T-helper 17 cell (primary cell): ENCODE measurements at regions not wholly inside any gene's neighbourhood (a gene's known extent, or its start where the extent isn't known, plus 50 kb on each side); places are given as distances from the start of the nearest gene placed in this dataset.

Source experiments
- ATAC-seq: fragments of 150-1000 bp; cut with Tn5 transposase; 2 replicates; pipeline ENCODE4 v1.10.0; 2021; ENCODE audit warnings: mild to moderate bottlenecking, moderate library complexity
- DNase-seq, 3 donors: peaks; one replicate each; pipeline versions ENCODE4 v3.0.0 to v3.0.0-alpha.2; 2020 to 2021
- H3K9me3 ChIP-seq: one replicate; pipeline ENCODE4 v1.7.0; 2013; ENCODE audit warnings: low read length, mild to moderate bottlenecking; ENCODE audit not compliant: control insufficient read depth, poor library complexity, severe bottlenecking
- H3K27ac Mint-ChIP-seq: one replicate; pipeline ENCODE4 v1.8.0; 2022; ENCODE audit warnings: mild to moderate bottlenecking, moderate library complexity, mixed read lengths
- H3K27me3 Mint-ChIP-seq: one replicate; pipeline ENCODE4 v1.8.0; 2022; ENCODE audit warnings: mixed read lengths
- H3K36me3 Mint-ChIP-seq: one replicate; pipeline ENCODE4 v1.8.0; 2022; ENCODE audit warnings: low read depth, mixed read lengths
- H3K4me1 Mint-ChIP-seq: one replicate; pipeline ENCODE4 v1.8.0; 2022; ENCODE audit warnings: mild to moderate bottlenecking, mixed read lengths
- H3K4me3 Mint-ChIP-seq: one replicate; pipeline ENCODE4 v1.8.0; 2022; ENCODE audit warnings: mild to moderate bottlenecking, moderate library complexity, mixed read lengths

DNA sequence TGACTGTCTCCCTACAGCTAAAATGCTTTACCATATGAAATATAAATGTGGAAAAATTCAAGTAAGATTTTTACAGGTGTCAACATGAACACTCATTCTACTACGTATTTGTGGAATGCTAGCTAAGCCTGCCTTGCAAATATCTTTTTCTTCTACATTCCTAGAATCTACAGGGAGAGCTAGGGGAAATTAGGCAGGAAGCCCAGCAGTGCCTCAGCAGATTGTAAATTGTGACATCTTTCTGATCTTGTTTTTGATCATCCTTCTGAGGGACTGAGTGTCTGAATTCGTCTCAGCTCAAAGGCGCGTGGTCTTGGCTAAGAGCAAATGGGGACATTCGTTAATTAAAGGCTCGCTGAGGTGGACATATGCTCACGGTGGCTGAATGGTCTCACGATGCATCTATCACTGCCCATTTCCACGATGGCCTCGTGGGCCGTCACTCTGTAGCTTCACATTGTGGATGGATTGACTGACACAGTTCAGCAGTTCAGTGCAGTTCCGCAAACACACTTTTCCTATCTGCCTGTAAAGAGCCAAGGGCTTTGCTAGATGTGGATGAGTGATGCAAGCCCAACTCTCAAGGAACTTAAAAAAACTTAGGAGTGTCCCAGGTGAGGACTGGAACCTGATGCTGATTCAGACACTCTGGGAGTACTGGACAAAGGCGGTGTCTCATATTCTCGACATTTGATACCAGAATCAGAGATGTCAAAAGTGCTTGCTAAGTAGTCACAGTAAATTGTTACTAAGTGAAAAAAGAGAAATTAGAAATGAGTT is 562.5 kb downstream of the EFNB2 start:
- no peaks in the 10 kb centered on the region for H3K9me3 ChIP-seq
- ATAC-seq (no peak), DNase-seq (no peak)
- H3K27me3 Mint-ChIP-seq, result peaks cover 13% of the 10 kb centered on the region
- no peaks in the 10 kb centered on the region for H3K36me3 Mint-ChIP-seq
- H3K27ac Mint-ChIP-seq, result no peak overlapping the region
- no peak overlapping the region for H3K4me3 Mint-ChIP-seq
- H3K4me1 Mint-ChIP-seq, result peaks cover 3% of the 10 kb centered on the region

- Mint-ChIP-seq H3K4me1 (peaks cover 3% of the 10 kb centered on the region), H3K27me3 (peaks cover 13% of the 10 kb centered on the region), H3K36me3 (no peaks in the 10 kb centered on the region), H3K4me3 (no peak overlapping the region), H3K27ac (no peak overlapping the region)
- ATAC-seq, result no peak
- DNase-seq, result no peak
- no peaks in the 10 kb centered on the region for H3K9me3 ChIP-seq
These were observed 563.1 kb downstream of the EFNB2 start for GRCh38 chr13:105972306-105972721.

GRCh38 chr13:105971738-105972137 is 563.7 kb downstream of the EFNB2 start:
- peaks cover 13% of the 10 kb centered on the region for H3K27me3 Mint-ChIP-seq
- no peak overlapping the region for H3K27ac Mint-ChIP-seq
- no peak for DNase-seq
- ATAC-seq, result no peak
- H3K4me1 Mint-ChIP-seq, result peaks cover 3% of the 10 kb centered on the region
- no peaks in the 10 kb centered on the region for H3K9me3 ChIP-seq
- H3K36me3 Mint-ChIP-seq, result no peaks in the 10 kb centered on the region
- H3K4me3 Mint-ChIP-seq, result no peak overlapping the region

GRCh38 chr13:105971312-105971711 is 564.1 kb downstream of the EFNB2 start:
- no peaks in the 10 kb centered on the region for H3K9me3 ChIP-seq
- H3K4me1 Mint-ChIP-seq, result peaks cover 3% of the 10 kb centered on the region
- no peak for DNase-seq
- H3K36me3 Mint-ChIP-seq, result no peaks in the 10 kb centered on the region
- H3K4me3 Mint-ChIP-seq, result no peak overlapping the region
- no peak overlapping the region for H3K27ac Mint-ChIP-seq
- no peak for ATAC-seq
- peaks cover 13% of the 10 kb centered on the region for H3K27me3 Mint-ChIP-seq

DNA sequence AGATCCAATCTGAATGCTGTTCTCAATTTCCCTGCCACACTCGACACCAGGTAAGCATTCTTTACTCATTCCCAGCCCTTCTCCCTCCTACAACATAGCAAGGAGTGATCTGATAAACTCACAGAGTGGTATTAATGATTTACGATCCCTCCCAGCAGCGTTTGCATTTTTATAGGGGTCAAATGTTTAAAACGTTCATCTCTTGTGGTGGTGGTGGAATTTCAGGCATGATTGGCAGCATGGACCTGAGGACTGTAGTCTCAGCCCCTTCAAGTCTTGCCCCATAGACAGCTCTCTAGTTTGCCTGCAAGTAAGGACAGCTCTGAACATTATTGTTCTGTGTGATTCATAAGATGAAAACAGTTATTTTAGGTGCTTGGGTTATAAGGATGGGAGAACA is 565.7 kb downstream of the EFNB2 start:
- H3K9me3 ChIP-seq, result no peaks in the 10 kb centered on the region

DNA sequence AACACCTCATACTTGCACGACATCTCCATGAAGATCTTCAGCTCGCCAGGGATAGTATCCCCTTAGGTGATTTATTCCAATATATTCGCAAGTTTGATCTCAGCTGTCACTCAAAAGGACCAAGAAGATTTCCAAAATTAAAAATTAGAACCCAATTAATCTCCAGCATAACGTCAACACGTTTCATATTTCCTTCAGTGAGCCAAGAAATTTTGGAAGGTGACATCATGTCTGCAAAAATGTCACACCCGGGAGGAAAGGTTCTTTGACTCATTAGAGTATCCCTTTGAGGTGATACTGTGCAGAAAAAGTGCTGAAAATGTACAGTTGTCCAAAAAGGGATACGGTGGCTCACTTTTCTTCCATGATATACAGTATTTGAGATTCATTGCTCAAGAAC is 569.6 kb downstream of the EFNB2 start:
- H3K9me3 ChIP-seq, result no peaks in the 10 kb centered on the region
- no peak overlapping the region for H3K27ac Mint-ChIP-seq
- peaks cover 17% of the 10 kb centered on the region for H3K27me3 Mint-ChIP-seq
- DNase-seq (no peak), ATAC-seq (no peak)
- H3K36me3 Mint-ChIP-seq, result no peaks in the 10 kb centered on the region
- H3K4me1 Mint-ChIP-seq, result peaks cover 3% of the 10 kb centered on the region
- no peak overlapping the region for H3K4me3 Mint-ChIP-seq

More for the DNA sequence above, 565.7 kb downstream of the EFNB2 start:
- Mint-ChIP-seq H3K4me3 (no peak overlapping the region), H3K27ac (no peak overlapping the region), H3K36me3 (no peaks in the 10 kb centered on the region), H3K4me1 (peaks cover 3% of the 10 kb centered on the region), H3K27me3 (peaks cover 17% of the 10 kb centered on the region)
- ATAC-seq (no peak), DNase-seq (no peak)

- H3K27ac Mint-ChIP-seq, result no peak overlapping the region
- peaks cover 5% of the 10 kb centered on the region for H3K27me3 Mint-ChIP-seq
- DNase-seq (no peak), ATAC-seq (no peak)
- no peaks in the 10 kb centered on the region for H3K9me3 ChIP-seq
- H3K36me3 Mint-ChIP-seq, result no peaks in the 10 kb centered on the region
- no peak overlapping the region for H3K4me3 Mint-ChIP-seq
- H3K4me1 Mint-ChIP-seq, result no peaks in the 10 kb centered on the region
These were observed 573.4 kb downstream of the EFNB2 start for GRCh38 chr13:105962080-105962479.

DNA sequence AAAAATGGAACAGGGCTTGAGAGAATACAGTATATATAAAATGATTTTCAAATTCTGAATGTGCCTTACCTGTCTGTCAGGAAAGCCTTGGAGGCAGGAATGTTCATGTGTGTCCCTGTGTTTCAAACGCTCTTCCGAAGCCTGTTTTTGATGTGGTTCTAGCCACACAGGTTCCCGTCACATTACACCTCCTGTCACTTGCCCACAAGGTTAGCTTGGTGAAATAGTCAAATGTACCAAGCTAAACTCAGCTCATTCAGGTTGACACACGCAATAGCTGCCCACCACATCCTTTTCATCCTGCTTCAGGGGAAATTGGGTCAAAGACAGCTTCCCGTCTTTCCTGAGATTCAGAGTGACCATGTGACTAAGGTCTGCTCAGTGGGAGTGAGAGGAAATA is 574.0 kb downstream of the EFNB2 start:
- DNase-seq (no peak), ATAC-seq (no peak)
- Mint-ChIP-seq H3K4me3 (no peak overlapping the region), H3K4me1 (no peaks in the 10 kb centered on the region), H3K27me3 (peaks cover 5% of the 10 kb centered on the region), H3K27ac (no peak overlapping the region), H3K36me3 (no peaks in the 10 kb centered on the region)
- no peaks in the 10 kb centered on the region for H3K9me3 ChIP-seq

- Mint-ChIP-seq H3K27me3 (no peaks in the 10 kb centered on the region), H3K4me1 (no peaks in the 10 kb centered on the region), H3K4me3 (no peak overlapping the region), H3K36me3 (no peaks in the 10 kb centered on the region), H3K27ac (no peak overlapping the region)
- DNase-seq, result no peak
- no peak for ATAC-seq
- no peaks in the 10 kb centered on the region for H3K9me3 ChIP-seq
These were observed 575.1 kb downstream of the EFNB2 start for GRCh38 chr13:105960326-105960725.

DNA sequence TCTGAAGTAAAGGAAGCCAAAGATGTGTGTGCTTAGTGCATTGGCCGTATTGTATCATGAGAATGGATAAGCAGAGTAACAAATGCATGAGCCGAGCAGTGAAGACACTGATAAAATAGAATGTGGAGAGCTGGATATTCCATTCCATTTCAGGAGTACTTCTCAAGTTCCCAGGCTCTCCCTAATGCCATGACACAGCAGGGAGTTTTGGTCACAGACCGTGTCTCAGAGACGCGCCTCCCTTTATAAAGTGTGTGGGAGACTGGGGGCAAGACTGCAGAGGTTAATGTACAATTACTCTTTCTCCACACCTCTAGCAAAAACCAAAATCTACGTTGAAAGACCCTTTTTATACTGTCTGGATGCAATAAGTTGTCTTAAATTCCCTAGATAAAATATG is 575.6 kb downstream of the EFNB2 start:
- Mint-ChIP-seq H3K27ac (no peak overlapping the region), H3K4me1 (no peaks in the 10 kb centered on the region), H3K27me3 (no peaks in the 10 kb centered on the region), H3K4me3 (no peak overlapping the region), H3K36me3 (no peaks in the 10 kb centered on the region)
- ATAC-seq (no peak), DNase-seq (no peak)
- no peaks in the 10 kb centered on the region for H3K9me3 ChIP-seq

- H3K27ac Mint-ChIP-seq, result no peak overlapping the region
- DNase-seq, result no peak
- no peaks in the 10 kb centered on the region for H3K27me3 Mint-ChIP-seq
- H3K4me1 Mint-ChIP-seq, result no peaks in the 10 kb centered on the region
- H3K4me3 Mint-ChIP-seq, result no peak overlapping the region
- no peaks in the 10 kb centered on the region for H3K9me3 ChIP-seq
- no peak for ATAC-seq
- no peaks in the 10 kb centered on the region for H3K36me3 Mint-ChIP-seq
These were observed 577.6 kb downstream of the EFNB2 start for GRCh38 chr13:105957769-105958438.

GRCh38 chr13:105956921-105957320 is 578.5 kb downstream of the EFNB2 start:
- no peaks in the 10 kb centered on the region for H3K4me1 Mint-ChIP-seq
- no peaks in the 10 kb centered on the region for H3K9me3 ChIP-seq
- no peaks in the 10 kb centered on the region for H3K36me3 Mint-ChIP-seq
- no peaks in the 10 kb centered on the region for H3K27me3 Mint-ChIP-seq
- ATAC-seq (no peak), DNase-seq (no peak)
- H3K27ac Mint-ChIP-seq, result no peak overlapping the region
- no peak overlapping the region for H3K4me3 Mint-ChIP-seq

GRCh38 chr13:105952973-105953290 is 582.5 kb downstream of the EFNB2 start:
- Mint-ChIP-seq H3K4me1 (no peaks in the 10 kb centered on the region), H3K4me3 (no peak overlapping the region), H3K27ac (no peak overlapping the region), H3K36me3 (no peaks in the 10 kb centered on the region), H3K27me3 (no peaks in the 10 kb centered on the region)
- ATAC-seq (no peak), DNase-seq (no peak)
- no peaks in the 10 kb centered on the region for H3K9me3 ChIP-seq
